HCT116 (cell line): ENCODE measurements at regions not wholly inside any gene's neighbourhood (a gene's known extent, or its start where the extent isn't known, plus 50 kb on each side); places are given as distances from the start of the nearest gene placed in this dataset.
"Not testable (repeated sequence)": the region's sequence is repeated elsewhere in the genome, so short reads cannot be mapped to it uniquely, and the experiment has no call there.

Source experiments
- EZH2 ChIP-seq: fragments of 200-600 bp; sonication (generic); IDR thresholded peaks from 2 replicates; pipeline ENCODE4 v1.6.1; 2017; ENCODE audit warnings: antibody characterized with exemption, mixed run types
- YY1 ChIP-seq: IDR thresholded peaks from 2 replicates; pipeline ENCODE4 v1.6.1; 2011; ENCODE audit warnings: low read length, low read depth, moderate library complexity, mild to moderate bottlenecking; ENCODE audit not compliant: insufficient replicate concordance; ENCODE audit errors: extremely low read depth

- TF ChIP-seq YY1, EZH2: not testable (repeated sequence)
Measured at GRCh38 chrX:40788698-40789097, 53.4 kb upstream of the MED14 start.
